ENCODE measurements at regions not wholly inside any gene's neighbourhood (a gene's known extent, or its start where the extent isn't known, plus 50 kb on each side); places are given as distances from the start of the nearest gene placed in this dataset.
A peak's percentile ranks its signal among the peaks of the same experiment; 100 is the strongest.

- DNase-seq, result no peak
- Mint-ChIP-seq H3K27ac (no peak overlapping the region), H3K9me3 (peaks cover 11% of the 10 kb centered on the region), H3K27me3 (ENCODE audit: low read depth, poor library complexity) (no peaks in the 10 kb centered on the region), H3K4me3 (no peak overlapping the region), H3K4me1 (peaks cover 4% of the 10 kb centered on the region), H3K36me3 (ENCODE audit: low read depth) (no peaks in the 10 kb centered on the region)
- TF ChIP-seq CTCF (IDR thresholded peaks at IDR 0.05), result no peak
Measured at GRCh38 chr7:84412161-84412969, 217.8 kb upstream of the SEMA3A start.

DNA sequence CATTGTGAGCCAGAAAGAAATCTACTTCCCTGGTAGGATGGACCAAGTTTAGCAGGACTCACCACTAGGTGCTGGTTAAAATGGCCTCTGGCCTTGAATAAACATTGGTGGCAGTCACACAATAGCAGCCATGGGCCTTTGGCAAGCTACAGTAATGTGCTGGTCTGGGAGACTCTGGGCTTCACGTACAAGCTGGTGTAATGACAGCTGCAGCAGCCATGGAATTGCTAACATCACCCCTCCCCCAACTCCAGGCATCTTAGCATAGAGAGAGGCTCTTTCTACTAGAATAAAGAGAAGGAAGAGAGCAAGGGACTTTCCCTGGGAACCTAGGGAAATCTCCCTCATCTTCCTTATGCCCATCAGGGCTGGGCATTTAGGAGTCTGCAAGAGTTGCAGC is 205.1 kb upstream of the SEMA3A start:
- no peak for TF ChIP-seq CTCF (IDR thresholded peaks at IDR 0.05)
- Mint-ChIP-seq H3K27ac (no peak overlapping the region), H3K27me3 (ENCODE audit: low read depth, poor library complexity) (peaks cover 3% of the 10 kb centered on the region), H3K9me3 (peaks cover 45% of the 10 kb centered on the region), H3K4me1 (no peaks in the 10 kb centered on the region), H3K4me3 (no peak overlapping the region), H3K36me3 (ENCODE audit: low read depth) (peaks cover 19% of the 10 kb centered on the region)
- DNase-seq, result no peak

- no peak for TF ChIP-seq CTCF (IDR thresholded peaks at IDR 0.05)
- H3K9me3 Mint-ChIP-seq, result no peaks in the 10 kb centered on the region
- DNase-seq, result no peak
- no peak overlapping the region for H3K27ac Mint-ChIP-seq
- no peaks in the 10 kb centered on the region for H3K4me1 Mint-ChIP-seq
- H3K36me3 Mint-ChIP-seq (ENCODE audit: low read depth), result no peaks in the 10 kb centered on the region
- H3K4me3 Mint-ChIP-seq, result no peak overlapping the region
- H3K27me3 Mint-ChIP-seq (ENCODE audit: low read depth, poor library complexity), result no peaks in the 10 kb centered on the region
Measured at GRCh38 chr7:84394219-84394618, 199.6 kb upstream of the SEMA3A start.

- Mint-ChIP-seq H3K36me3 (ENCODE audit: low read depth) (no peaks in the 10 kb centered on the region), H3K9me3 (no peaks in the 10 kb centered on the region), H3K27ac (no peak overlapping the region), H3K4me3 (no peak overlapping the region), H3K27me3 (ENCODE audit: low read depth, poor library complexity) (no peaks in the 10 kb centered on the region), H3K4me1 (no peaks in the 10 kb centered on the region)
- TF ChIP-seq CTCF (IDR thresholded peaks at IDR 0.05), result no peak
- no peak for DNase-seq
Measured at GRCh38 chr7:84393786-84394185, 199.2 kb upstream of the SEMA3A start.

DNA sequence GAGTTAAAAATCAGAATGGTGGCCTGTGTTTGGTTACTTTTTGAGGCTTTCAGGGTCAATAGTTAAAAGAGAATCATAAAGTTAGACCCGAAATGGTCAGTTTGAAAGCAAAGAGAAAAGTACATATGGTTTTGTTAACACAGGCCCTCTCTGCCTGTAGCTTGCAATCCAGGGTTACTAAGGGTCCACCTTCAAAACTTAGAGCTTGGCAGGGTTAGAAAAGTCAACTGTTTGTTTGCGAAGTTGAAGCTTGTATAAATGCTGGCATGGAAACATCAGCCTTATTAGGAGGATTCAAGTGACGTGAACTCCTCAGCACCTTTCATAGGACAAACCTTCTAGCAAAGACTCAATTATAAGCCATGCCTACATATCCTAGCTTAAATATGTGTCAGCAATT is 196.3 kb upstream of the SEMA3A start:
- H3K4me1 Mint-ChIP-seq, result no peaks in the 10 kb centered on the region
- peak overlapping the region; percentile 20 for H3K27ac Mint-ChIP-seq

More for the DNA sequence above, 196.3 kb upstream of the SEMA3A start:
- no peak overlapping the region for H3K4me3 Mint-ChIP-seq
- TF ChIP-seq CTCF (IDR thresholded peaks at IDR 0.05), result no peak
- no peaks in the 10 kb centered on the region for H3K27me3 Mint-ChIP-seq (ENCODE audit: low read depth, poor library complexity)
- H3K9me3 Mint-ChIP-seq, result no peaks in the 10 kb centered on the region
- no peak for DNase-seq
- H3K36me3 Mint-ChIP-seq (ENCODE audit: low read depth), result no peaks in the 10 kb centered on the region

Data from nephron progenitor cell (in vitro differentiated cells).